GM12892 (cell line): ENCODE measurements at regions not wholly inside any gene's neighbourhood (a gene's known extent, or its start where the extent isn't known, plus 50 kb on each side); places are given as distances from the start of the nearest gene placed in this dataset.

ENCODE experiments used
- POLR2A ChIP-seq: IDR thresholded peaks from 2 replicates; pipeline ENCODE4 v1.6.1; 2011; ENCODE audit warnings: low read depth, low read length, control low read depth
- TAF1 ChIP-seq: IDR thresholded peaks from 2 replicates; pipeline ENCODE4 v1.6.1; 2011; ENCODE audit warnings: low read depth, mild to moderate bottlenecking, control low read depth, low read length, borderline replicate concordance

DNA sequence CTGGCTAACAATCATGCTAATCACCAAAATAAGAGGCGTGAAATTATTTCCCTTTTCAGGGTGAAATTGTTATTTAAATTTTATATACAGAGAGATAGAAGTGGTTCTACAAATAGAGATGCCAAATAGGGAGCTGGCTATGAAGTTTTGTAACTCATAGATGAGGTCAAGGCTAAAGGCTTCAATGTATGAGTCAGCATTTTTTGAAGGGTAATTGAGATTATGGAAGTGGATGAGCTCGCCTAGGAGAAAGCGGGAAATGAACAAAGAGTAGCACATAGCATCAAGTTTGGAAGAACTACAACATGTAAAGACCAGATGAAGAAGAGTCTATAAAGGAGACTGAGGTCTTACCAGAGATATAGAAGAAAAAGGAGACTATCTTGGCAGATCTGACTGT lies 838.1 kb downstream of the DNAJB9 start:
- TF ChIP-seq POLR2A (no peak), TAF1 (no peak)
